GM12878 (cell line): ENCODE measurements at regions not wholly inside any gene's neighbourhood (a gene's known extent, or its start where the extent isn't known, plus 50 kb on each side); places are given as distances from the start of the nearest gene placed in this dataset.

ENCODE experiments used
- ATAC-seq: fragments of 200-7000 bp; cut with Tn5 transposase; 3 replicates; pipeline ENCODE4 v1.9.1; 2020; ENCODE audit warnings: mild to moderate bottlenecking, moderate library complexity
- BruUV-seq: library from RNA; stranded (reverse); fragments of 400-500 nt; replicated peaks from 2 replicates; lab custom pipeline; 2021; lab: Mats Ljungman, UMichigan
- CTCF ChIA-PET: fragments of 300-600 bp; sonication (Branson Sonifier 250); formaldehyde crosslinking; extraction: SDS; loops from one replicate; lab custom pipeline; 2021; ENCODE audit warnings: inconsistent platforms; lab: Yijun Ruan, JAX
- POLR2A ChIA-PET: fragments of 350-600 bp; formaldehyde crosslinking; extraction: SDS; loops from one replicate; lab custom pipeline; 2021; ENCODE audit warnings: inconsistent platforms; lab: Charles Lee
- RAD21 ChIA-PET: fragments of 300-600 bp; sonication (Branson Sonifier 250); formaldehyde crosslinking; loops from one replicate; lab custom pipeline; 2023; ENCODE audit warnings: antibody characterized with exemption; ENCODE audit not compliant: unreplicated experiment; lab: Charles Lee
- SMC1A ChIA-PET: fragments of 300-600 bp; sonication (Branson Sonifier 250); formaldehyde crosslinking; loops from one replicate; lab custom pipeline; 2023; ENCODE audit not compliant: unreplicated experiment, uncharacterized antibody; lab: Charles Lee
- DNase-seq: peaks from one replicate; pipeline ENCODE4 v3.0.0-alpha.2; 2011; ENCODE audit warnings: low read depth, low spot score
- FAIRE-seq: peaks from 3 replicates; lab custom pipeline; 2011; peaks lifted over from hg19 to GRCh38; lab: Jason Lieb, UNC
- H2AFZ ChIP-seq: 2 replicates; pipeline ENCODE4 v1.6.0; 2011; ENCODE audit warnings: low read depth, low read length, control low read depth; ENCODE audit not compliant: control insufficient read depth
- H3K27ac ChIP-seq: 2 replicates; pipeline ENCODE4 v1.5.1; 2011; ENCODE audit warnings: control low read depth; ENCODE audit not compliant: control insufficient read depth, insufficient read depth
- H3K27me3 ChIP-seq, 2 experiments: replicated peaks in 1 of 2; 2 replicates each; pipeline versions ENCODE4 v1.6.0 to v1.6.1; 2011; ENCODE audit warnings: low read length in 1 of 2; ENCODE audit not compliant: control insufficient read depth in 2 of 2, insufficient read depth in 2 of 2
- H3K36me3 ChIP-seq, 2 experiments: 2 replicates each; pipeline ENCODE4 v1.5.1; 2011; ENCODE audit warnings: low read length in 1 of 2; ENCODE audit not compliant: control insufficient read depth in 2 of 2, insufficient read depth in 2 of 2
- H3K4me1 ChIP-seq: 2 replicates; pipeline ENCODE4 v1.6.1; 2011; ENCODE audit warnings: mild to moderate bottlenecking, low read length, moderate library complexity, mixed read lengths; ENCODE audit not compliant: control insufficient read depth, insufficient read depth
- H3K4me2 ChIP-seq: 2 replicates; pipeline ENCODE4 v1.6.0; 2011; ENCODE audit warnings: control low read depth; ENCODE audit not compliant: control insufficient read depth, insufficient read depth
- H3K4me3 ChIP-seq: fragments of 200-600 bp; sonication (generic); 2 replicates; pipeline ENCODE4 v1.5.1; 2016
- H3K79me2 ChIP-seq: 2 replicates; pipeline ENCODE4 v1.6.0; 2011; ENCODE audit warnings: low read length; ENCODE audit not compliant: control insufficient read depth, insufficient read depth
- H3K9ac ChIP-seq: 2 replicates; pipeline ENCODE4 v1.8.0; 2011; ENCODE audit warnings: low read length, control low read depth, mixed read lengths; ENCODE audit not compliant: control insufficient read depth, insufficient read depth
- H3K9me3 ChIP-seq: replicated peaks from 3 replicates; pipeline ENCODE4 v1.5.1; 2011; ENCODE audit warnings: mild to moderate bottlenecking, low read length; ENCODE audit not compliant: control insufficient read depth, insufficient read depth
- H4K20me1 ChIP-seq: 2 replicates; pipeline ENCODE4 v1.6.0; 2011; ENCODE audit not compliant: control insufficient read depth, insufficient read depth
- CHD2 ChIP-seq: IDR thresholded peaks from 2 replicates; pipeline ENCODE4 v1.6.1; 2011; ENCODE audit warnings: low read depth, low read length, improper control_type of control experiment, borderline replicate concordance
- EZH2 ChIP-seq: IDR thresholded peaks from 2 replicates; pipeline ENCODE4 v1.6.1; 2012; ENCODE audit warnings: low read depth, mild to moderate bottlenecking, control low read depth, inconsistent platforms, low read length, borderline replicate concordance; ENCODE audit not compliant: control insufficient read depth
- IKZF1 ChIP-seq: fragments of 450-650 bp; conservative IDR thresholded peaks from 2 replicates; pipeline ENCODE4 v1.6.1; 2017; ENCODE audit warnings: antibody characterized with exemption, mild to moderate bottlenecking
- LARP7 ChIP-seq: fragments of 450-650 bp; IDR thresholded peaks from 2 replicates; pipeline ENCODE4 v1.6.1; 2017; ENCODE audit warnings: mild to moderate bottlenecking
- MTA2 ChIP-seq: fragments of 450-650 bp; IDR thresholded peaks from 2 replicates; pipeline ENCODE4 v1.6.1; 2016; ENCODE audit warnings: low read depth, mild to moderate bottlenecking, moderate library complexity
- MYB ChIP-seq: fragments of 150-350 bp; IDR thresholded peaks from 2 replicates; pipeline ENCODE4 v1.6.1; 2014; ENCODE audit warnings: mild to moderate bottlenecking, low read depth, low read length, borderline replicate concordance
- RCOR1 ChIP-seq: conservative IDR thresholded peaks from 2 replicates; pipeline ENCODE4 v1.6.1; 2012; ENCODE audit warnings: low read depth, low read length, improper control_type of control experiment
- RELA ChIP-seq: fragments of 450-650 bp; IDR thresholded peaks from 2 replicates; pipeline ENCODE4 v1.8.0; 2014; ENCODE audit warnings: borderline replicate concordance; ENCODE audit not compliant: partially characterized antibody
- RFX5 ChIP-seq: IDR thresholded peaks from 2 replicates; pipeline ENCODE4 v1.6.1; 2011; ENCODE audit warnings: low read depth, low read length, improper control_type of control experiment
- SIX5 ChIP-seq: IDR thresholded peaks from 2 replicates; pipeline ENCODE4 v1.6.1; 2011; ENCODE audit warnings: mild to moderate bottlenecking, low read depth, low read length, moderate library complexity; ENCODE audit not compliant: severe bottlenecking
- SMAD5 ChIP-seq: IDR thresholded peaks from 2 replicates; pipeline ENCODE4 v1.6.1; 2016; ENCODE audit warnings: antibody characterized with exemption, low read depth
- SREBF2 ChIP-seq: IDR thresholded peaks from 2 replicates; pipeline ENCODE4 v1.6.1; 2012; ENCODE audit warnings: mild to moderate bottlenecking, low read length
- SUPT20H ChIP-seq: IDR thresholded peaks from 2 replicates; pipeline ENCODE4 v1.6.1; 2011; ENCODE audit warnings: low read depth, mild to moderate bottlenecking, low read length, moderate library complexity, borderline replicate concordance; ENCODE audit not compliant: control insufficient read depth
- ZBED1 ChIP-seq: IDR thresholded peaks from 2 replicates; pipeline ENCODE4 v1.6.1; 2016; ENCODE audit warnings: borderline replicate concordance
- in situ Hi-C: fragments of 300-500 bp; cut with MboI; formaldehyde crosslinking; loops from 9 replicates; pipeline ENCODE4 v1.14.3; 2018; ENCODE audit warnings: mixed read lengths
- intact Hi-C: fragments of 100-400 bp; cut with micrococcal nuclease; formaldehyde crosslinking; loops from one replicate; pipeline ENCODE4 v1.14.2; 2022; ENCODE audit not compliant: unreplicated experiment
- TF ChIP-seq, protein P1 (sequence below): IDR thresholded peaks from 2 replicates; pipeline ENCODE4 v1.6.1; 2011; ENCODE audit warnings: low read depth, mild to moderate bottlenecking, low read length, moderate library complexity, borderline replicate concordance; ENCODE audit errors: extremely low read depth
- TF ChIP-seq, protein P2 (sequence below): fragments of 450-650 bp; IDR thresholded peaks from 2 replicates; pipeline ENCODE4 v1.6.1; 2017; ENCODE audit warnings: mild to moderate bottlenecking, moderate library complexity
- TF ChIP-seq, protein P3 (sequence below): fragments of 450-650 bp; IDR thresholded peaks from 2 replicates; pipeline ENCODE4 v1.6.1; 2017; ENCODE audit warnings: mild to moderate bottlenecking
- TF ChIP-seq, protein P4 (sequence below): fragments of 450-650 bp; IDR thresholded peaks from 2 replicates; pipeline ENCODE4 v1.6.1; 2018; ENCODE audit warnings: mild to moderate bottlenecking, low read depth, moderate library complexity; ENCODE audit not compliant: partially characterized antibody

- no peak overlapping the region for H3K27ac ChIP-seq
- no peaks in the 10 kb centered on the region for H3K79me2 ChIP-seq
- ATAC-seq (no peak), FAIRE-seq (no peak), DNase-seq (no peak)
- H3K27me3 ChIP-seq, result no peaks in the 10 kb centered on the region
- CTCF ChIA-PET, result no interaction called here
- no peaks in the 10 kb centered on the region for H3K36me3 ChIP-seq
- H4K20me1 ChIP-seq, result no peaks in the 10 kb centered on the region
- no peak overlapping the region for H3K4me2 ChIP-seq
- intact Hi-C loops (no loop called here), in situ Hi-C loops (no loop called here)
- H3K9ac ChIP-seq, result no peak overlapping the region
- POLR2A ChIA-PET, result no interaction called here
- RAD21 ChIA-PET, result no interaction called here
- H3K4me1 ChIP-seq, result no peaks in the 10 kb centered on the region
- SMC1A ChIA-PET, result no interaction called here
- no TSS peak for BruUV-seq
- H3K4me3 ChIP-seq, result no peak overlapping the region
- no peaks in the 10 kb centered on the region for H3K9me3 ChIP-seq
- no peak overlapping the region for H2AFZ ChIP-seq
- no peak for TF ChIP-seq RELA
- TF ChIP-seq SUPT20H, result no peak
- TF ChIP-seq, protein P1, sequence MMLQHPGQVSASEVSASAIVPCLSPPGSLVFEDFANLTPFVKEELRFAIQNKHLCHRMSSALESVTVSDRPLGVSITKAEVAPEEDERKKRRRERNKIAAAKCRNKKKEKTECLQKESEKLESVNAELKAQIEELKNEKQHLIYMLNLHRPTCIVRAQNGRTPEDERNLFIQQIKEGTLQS, result no peak
- TF ChIP-seq SREBF2, result no peak
- TF ChIP-seq MYB, result no peak
- no peak for TF ChIP-seq MTA2
- TF ChIP-seq SIX5, result no peak
- no peak for TF ChIP-seq CHD2
- no peak for TF ChIP-seq SMAD5
- no peak for TF ChIP-seq IKZF1
- TF ChIP-seq ZBED1, result no peak
- no peak for TF ChIP-seq EZH2
- no peak for TF ChIP-seq RFX5
- TF ChIP-seq, protein P2, sequence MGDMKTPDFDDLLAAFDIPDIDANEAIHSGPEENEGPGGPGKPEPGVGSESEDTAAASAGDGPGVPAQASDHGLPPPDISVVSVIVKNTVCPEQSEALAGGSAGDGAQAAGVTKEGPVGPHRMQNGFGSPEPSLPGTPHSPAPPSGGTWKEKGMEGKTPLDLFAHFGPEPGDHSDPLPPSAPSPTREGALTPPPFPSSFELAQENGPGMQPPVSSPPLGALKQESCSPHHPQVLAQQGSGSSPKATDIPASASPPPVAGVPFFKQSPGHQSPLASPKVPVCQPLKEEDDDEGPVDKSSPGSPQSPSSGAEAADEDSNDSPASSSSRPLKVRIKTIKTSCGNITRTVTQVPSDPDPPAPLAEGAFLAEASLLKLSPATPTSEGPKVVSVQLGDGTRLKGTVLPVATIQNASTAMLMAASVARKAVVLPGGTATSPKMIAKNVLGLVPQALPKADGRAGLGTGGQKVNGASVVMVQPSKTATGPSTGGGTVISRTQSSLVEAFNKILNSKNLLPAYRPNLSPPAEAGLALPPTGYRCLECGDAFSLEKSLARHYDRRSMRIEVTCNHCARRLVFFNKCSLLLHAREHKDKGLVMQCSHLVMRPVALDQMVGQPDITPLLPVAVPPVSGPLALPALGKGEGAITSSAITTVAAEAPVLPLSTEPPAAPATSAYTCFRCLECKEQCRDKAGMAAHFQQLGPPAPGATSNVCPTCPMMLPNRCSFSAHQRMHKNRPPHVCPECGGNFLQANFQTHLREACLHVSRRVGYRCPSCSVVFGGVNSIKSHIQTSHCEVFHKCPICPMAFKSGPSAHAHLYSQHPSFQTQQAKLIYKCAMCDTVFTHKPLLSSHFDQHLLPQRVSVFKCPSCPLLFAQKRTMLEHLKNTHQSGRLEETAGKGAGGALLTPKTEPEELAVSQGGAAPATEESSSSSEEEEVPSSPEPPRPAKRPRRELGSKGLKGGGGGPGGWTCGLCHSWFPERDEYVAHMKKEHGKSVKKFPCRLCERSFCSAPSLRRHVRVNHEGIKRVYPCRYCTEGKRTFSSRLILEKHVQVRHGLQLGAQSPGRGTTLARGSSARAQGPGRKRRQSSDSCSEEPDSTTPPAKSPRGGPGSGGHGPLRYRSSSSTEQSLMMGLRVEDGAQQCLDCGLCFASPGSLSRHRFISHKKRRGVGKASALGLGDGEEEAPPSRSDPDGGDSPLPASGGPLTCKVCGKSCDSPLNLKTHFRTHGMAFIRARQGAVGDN, result no peak
- TF ChIP-seq, protein P3, sequence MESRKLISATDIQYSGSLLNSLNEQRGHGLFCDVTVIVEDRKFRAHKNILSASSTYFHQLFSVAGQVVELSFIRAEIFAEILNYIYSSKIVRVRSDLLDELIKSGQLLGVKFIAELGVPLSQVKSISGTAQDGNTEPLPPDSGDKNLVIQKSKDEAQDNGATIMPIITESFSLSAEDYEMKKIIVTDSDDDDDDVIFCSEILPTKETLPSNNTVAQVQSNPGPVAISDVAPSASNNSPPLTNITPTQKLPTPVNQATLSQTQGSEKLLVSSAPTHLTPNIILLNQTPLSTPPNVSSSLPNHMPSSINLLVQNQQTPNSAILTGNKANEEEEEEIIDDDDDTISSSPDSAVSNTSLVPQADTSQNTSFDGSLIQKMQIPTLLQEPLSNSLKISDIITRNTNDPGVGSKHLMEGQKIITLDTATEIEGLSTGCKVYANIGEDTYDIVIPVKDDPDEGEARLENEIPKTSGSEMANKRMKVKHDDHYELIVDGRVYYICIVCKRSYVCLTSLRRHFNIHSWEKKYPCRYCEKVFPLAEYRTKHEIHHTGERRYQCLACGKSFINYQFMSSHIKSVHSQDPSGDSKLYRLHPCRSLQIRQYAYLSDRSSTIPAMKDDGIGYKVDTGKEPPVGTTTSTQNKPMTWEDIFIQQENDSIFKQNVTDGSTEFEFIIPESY, result no peak
- TF ChIP-seq RCOR1, result no peak
- TF ChIP-seq, protein P4, sequence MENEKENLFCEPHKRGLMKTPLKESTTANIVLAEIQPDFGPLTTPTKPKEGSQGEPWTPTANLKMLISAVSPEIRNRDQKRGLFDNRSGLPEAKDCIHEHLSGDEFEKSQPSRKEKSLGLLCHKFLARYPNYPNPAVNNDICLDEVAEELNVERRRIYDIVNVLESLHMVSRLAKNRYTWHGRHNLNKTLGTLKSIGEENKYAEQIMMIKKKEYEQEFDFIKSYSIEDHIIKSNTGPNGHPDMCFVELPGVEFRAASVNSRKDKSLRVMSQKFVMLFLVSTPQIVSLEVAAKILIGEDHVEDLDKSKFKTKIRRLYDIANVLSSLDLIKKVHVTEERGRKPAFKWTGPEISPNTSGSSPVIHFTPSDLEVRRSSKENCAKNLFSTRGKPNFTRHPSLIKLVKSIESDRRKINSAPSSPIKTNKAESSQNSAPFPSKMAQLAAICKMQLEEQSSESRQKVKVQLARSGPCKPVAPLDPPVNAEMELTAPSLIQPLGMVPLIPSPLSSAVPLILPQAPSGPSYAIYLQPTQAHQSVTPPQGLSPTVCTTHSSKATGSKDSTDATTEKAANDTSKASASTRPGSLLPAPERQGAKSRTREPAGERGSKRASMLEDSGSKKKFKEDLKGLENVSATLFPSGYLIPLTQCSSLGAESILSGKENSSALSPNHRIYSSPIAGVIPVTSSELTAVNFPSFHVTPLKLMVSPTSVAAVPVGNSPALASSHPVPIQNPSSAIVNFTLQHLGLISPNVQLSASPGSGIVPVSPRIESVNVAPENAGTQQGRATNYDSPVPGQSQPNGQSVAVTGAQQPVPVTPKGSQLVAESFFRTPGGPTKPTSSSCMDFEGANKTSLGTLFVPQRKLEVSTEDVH, result no peak
- no peak for TF ChIP-seq LARP7
Measured at GRCh38 chrX:148361641-148362040, 138.8 kb upstream of the AFF2 start.
